ENCODE measurements at regions not wholly inside any gene's neighbourhood (a gene's known extent, or its start where the extent isn't known, plus 50 kb on each side); places are given as distances from the start of the nearest gene placed in this dataset.

- no CpG with 5 or more reads among the region's 6 CpGs for WGBS (ENCODE audit: extremely low coverage, insufficient coverage, low lambda C conversion rate)
- Histone ChIP-seq H2BK120ac (ENCODE audit: low read depth, low read length) (peak overlapping the region; percentile 65), H3K79me2 (ENCODE audit: control insufficient read depth, insufficient read depth, low read length) (no peaks in the 10 kb centered on the region), H3K18ac (ENCODE audit: low read length) (peak overlapping the region; percentile 53), H2BK5ac (ENCODE audit: low read length) (no peak overlapping the region), H3K23ac (ENCODE audit: low read length) (no peak overlapping the region), H2AK5ac (ENCODE audit: low read length) (no peak overlapping the region), H3K9ac (ENCODE audit: low read length) (no peak overlapping the region), H3K27me3 (ENCODE audit: insufficient read depth, low read length, poor library complexity) (no peaks in the 10 kb centered on the region), H4K5ac (ENCODE audit: low read length) (no peak overlapping the region), H3K36me3 (ENCODE audit: control insufficient read depth, insufficient read depth, low read length) (no peaks in the 10 kb centered on the region), H4K8ac (ENCODE audit: low read depth, low read length) (no peak overlapping the region), H3K4ac (ENCODE audit: low read depth, low read length) (no peak overlapping the region), H3K27ac (ENCODE audit: low read depth, low read length) (peak overlapping the region; percentile 17), H3K56ac (ENCODE audit: low read length) (no peak overlapping the region), H3K4me3 (ENCODE audit: low read length) (no peak overlapping the region), H3K4me2 (ENCODE audit: low read length) (no peak overlapping the region), H2BK15ac (replicated peaks; ENCODE audit: low read depth) (no peak overlapping the region), H3K79me1 (ENCODE audit: low read length) (no peaks in the 10 kb centered on the region), H3K4me1 (ENCODE audit: control insufficient read depth, low read depth, low read length) (no peaks in the 10 kb centered on the region)
- DNase-seq, result peak; percentile 96
These were observed 145.5 kb upstream of the CELF2 start for GRCh38 chr10:10872035-10872673.

- Histone ChIP-seq H3K27me3 (ENCODE audit: insufficient read depth, low read length, poor library complexity) (no peaks in the 10 kb centered on the region), H3K18ac (ENCODE audit: low read length) (peak overlapping the region; percentile 53), H3K4me1 (ENCODE audit: control insufficient read depth, low read depth, low read length) (no peaks in the 10 kb centered on the region), H3K79me2 (ENCODE audit: control insufficient read depth, insufficient read depth, low read length) (no peaks in the 10 kb centered on the region), H3K56ac (ENCODE audit: low read length) (no peak overlapping the region), H2AK5ac (ENCODE audit: low read length) (no peak overlapping the region), H2BK120ac (ENCODE audit: low read depth, low read length) (no peak overlapping the region), H3K4me3 (ENCODE audit: low read length) (no peak overlapping the region), H3K9ac (ENCODE audit: low read length) (no peak overlapping the region), H2BK5ac (ENCODE audit: low read length) (no peak overlapping the region), H3K4ac (ENCODE audit: low read depth, low read length) (no peak overlapping the region), H3K4me2 (ENCODE audit: low read length) (no peak overlapping the region), H3K23ac (ENCODE audit: low read length) (no peak overlapping the region), H4K5ac (ENCODE audit: low read length) (no peak overlapping the region), H3K79me1 (ENCODE audit: low read length) (no peaks in the 10 kb centered on the region), H2BK15ac (replicated peaks; ENCODE audit: low read depth) (no peak overlapping the region), H3K36me3 (ENCODE audit: control insufficient read depth, insufficient read depth, low read length) (no peaks in the 10 kb centered on the region), H4K8ac (ENCODE audit: low read depth, low read length) (no peak overlapping the region), H3K27ac (ENCODE audit: low read depth, low read length) (peak overlapping the region; percentile 17)
- DNase-seq, result peak; percentile 14
- WGBS (ENCODE audit: extremely low coverage, insufficient coverage, low lambda C conversion rate), result no CpG with 5 or more reads among the region's 2 CpGs
These were observed 144.9 kb upstream of the CELF2 start for GRCh38 chr10:10872764-10873163.

GRCh38 chr10:10873289-10873688 lies 144.4 kb upstream of the CELF2 start:
- Histone ChIP-seq H3K27ac (ENCODE audit: low read depth, low read length) (no peak overlapping the region), H4K5ac (ENCODE audit: low read length) (no peak overlapping the region)

GRCh38 chr10:10873915-10874314 lies 143.8 kb upstream of the CELF2 start:
- no peak overlapping the region for H2BK5ac ChIP-seq (ENCODE audit: low read length)
- H2AK5ac ChIP-seq (ENCODE audit: low read length), result no peak overlapping the region
- no peaks in the 10 kb centered on the region for H3K27me3 ChIP-seq (ENCODE audit: insufficient read depth, low read length, poor library complexity)
- H3K23ac ChIP-seq (ENCODE audit: low read length), result no peak overlapping the region
- no peak for DNase-seq
- H3K79me2 ChIP-seq (ENCODE audit: control insufficient read depth, insufficient read depth, low read length), result no peaks in the 10 kb centered on the region
- H2BK120ac ChIP-seq (ENCODE audit: low read depth, low read length), result no peak overlapping the region
- H3K36me3 ChIP-seq (ENCODE audit: control insufficient read depth, insufficient read depth, low read length), result no peaks in the 10 kb centered on the region
- no peak overlapping the region for H3K4me3 ChIP-seq (ENCODE audit: low read length)
- H4K8ac ChIP-seq (ENCODE audit: low read depth, low read length), result no peak overlapping the region
- no peak overlapping the region for H3K9ac ChIP-seq (ENCODE audit: low read length)
- no peak overlapping the region for H4K5ac ChIP-seq (ENCODE audit: low read length)
- H3K18ac ChIP-seq (ENCODE audit: low read length), result no peak overlapping the region
- no peak overlapping the region for H3K4me2 ChIP-seq (ENCODE audit: low read length)
- no peaks in the 10 kb centered on the region for H3K4me1 ChIP-seq (ENCODE audit: control insufficient read depth, low read depth, low read length)
- peak overlapping the region; percentile 43 for H3K4ac ChIP-seq (ENCODE audit: low read depth, low read length)
- no peak overlapping the region for H2BK15ac ChIP-seq (replicated peaks; ENCODE audit: low read depth)
- H3K56ac ChIP-seq (ENCODE audit: low read length), result no peak overlapping the region
- H3K27ac ChIP-seq (ENCODE audit: low read depth, low read length), result no peak overlapping the region
- H3K79me1 ChIP-seq (ENCODE audit: low read length), result no peaks in the 10 kb centered on the region
- no CpG with 5 or more reads among the region's 3 CpGs for WGBS (ENCODE audit: extremely low coverage, insufficient coverage, low lambda C conversion rate)

More at GRCh38 chr10:10873289-10873688, 144.4 kb upstream of the CELF2 start:
- Histone ChIP-seq H3K4me1 (ENCODE audit: control insufficient read depth, low read depth, low read length) (no peaks in the 10 kb centered on the region), H2AK5ac (ENCODE audit: low read length) (no peak overlapping the region), H3K4me3 (ENCODE audit: low read length) (no peak overlapping the region), H3K79me2 (ENCODE audit: control insufficient read depth, insufficient read depth, low read length) (no peaks in the 10 kb centered on the region), H3K23ac (ENCODE audit: low read length) (no peak overlapping the region), H3K79me1 (ENCODE audit: low read length) (no peaks in the 10 kb centered on the region), H3K9ac (ENCODE audit: low read length) (no peak overlapping the region), H4K8ac (ENCODE audit: low read depth, low read length) (no peak overlapping the region), H2BK5ac (ENCODE audit: low read length) (no peak overlapping the region), H3K27me3 (ENCODE audit: insufficient read depth, low read length, poor library complexity) (no peaks in the 10 kb centered on the region), H3K56ac (ENCODE audit: low read length) (no peak overlapping the region), H3K36me3 (ENCODE audit: control insufficient read depth, insufficient read depth, low read length) (no peaks in the 10 kb centered on the region), H3K4ac (ENCODE audit: low read depth, low read length) (no peak overlapping the region), H3K4me2 (ENCODE audit: low read length) (no peak overlapping the region), H2BK120ac (ENCODE audit: low read depth, low read length) (no peak overlapping the region), H2BK15ac (replicated peaks; ENCODE audit: low read depth) (no peak overlapping the region), H3K18ac (ENCODE audit: low read length) (no peak overlapping the region)
- no CpG with 5 or more reads among the region's 4 CpGs for WGBS (ENCODE audit: extremely low coverage, insufficient coverage, low lambda C conversion rate)
- no peak for DNase-seq

- H3K18ac ChIP-seq (ENCODE audit: low read length), result no peak overlapping the region
- no peak for DNase-seq
- no peak overlapping the region for H3K4me2 ChIP-seq (ENCODE audit: low read length)
- H2BK15ac ChIP-seq (replicated peaks; ENCODE audit: low read depth), result no peak overlapping the region
- H4K8ac ChIP-seq (ENCODE audit: low read depth, low read length), result no peak overlapping the region
- H3K9ac ChIP-seq (ENCODE audit: low read length), result no peak overlapping the region
- H3K4me1 ChIP-seq (ENCODE audit: control insufficient read depth, low read depth, low read length), result no peaks in the 10 kb centered on the region
- H3K36me3 ChIP-seq (ENCODE audit: control insufficient read depth, insufficient read depth, low read length), result no peaks in the 10 kb centered on the region
- no peak overlapping the region for H2BK120ac ChIP-seq (ENCODE audit: low read depth, low read length)
- H3K79me1 ChIP-seq (ENCODE audit: low read length), result no peaks in the 10 kb centered on the region
- no CpG with 5 or more reads among the region's 6 CpGs for WGBS (ENCODE audit: extremely low coverage, insufficient coverage, low lambda C conversion rate)
- H3K56ac ChIP-seq (ENCODE audit: low read length), result no peak overlapping the region
- H4K5ac ChIP-seq (ENCODE audit: low read length), result no peak overlapping the region
- no peak overlapping the region for H2BK5ac ChIP-seq (ENCODE audit: low read length)
- no peak overlapping the region for H3K4ac ChIP-seq (ENCODE audit: low read depth, low read length)
- no peak overlapping the region for H3K23ac ChIP-seq (ENCODE audit: low read length)
- no peak overlapping the region for H2AK5ac ChIP-seq (ENCODE audit: low read length)
- H3K27ac ChIP-seq (ENCODE audit: low read depth, low read length), result no peak overlapping the region
- H3K79me2 ChIP-seq (ENCODE audit: control insufficient read depth, insufficient read depth, low read length), result no peaks in the 10 kb centered on the region
- H3K4me3 ChIP-seq (ENCODE audit: low read length), result no peak overlapping the region
- no peaks in the 10 kb centered on the region for H3K27me3 ChIP-seq (ENCODE audit: insufficient read depth, low read length, poor library complexity)
These were observed 138.7 kb upstream of the CELF2 start for GRCh38 chr10:10878963-10879362.

All from mesendoderm (in vitro differentiated cells).